Erythroblast (primary cell): ENCODE measurements at regions not wholly inside any gene's neighbourhood (a gene's known extent, or its start where the extent isn't known, plus 50 kb on each side); places are given as distances from the start of the nearest gene placed in this dataset.

Experiments
- GATA1 ChIP-seq: IDR thresholded peaks from 2 replicates; pipeline ENCODE4 v1.6.1; 2011; ENCODE audit warnings: low read depth, mild to moderate bottlenecking, control low read depth, low read length, moderate library complexity
- POLR2A ChIP-seq: IDR thresholded peaks from 2 replicates; pipeline ENCODE4 v1.6.1; 2011; ENCODE audit warnings: mild to moderate bottlenecking, low read length

DNA sequence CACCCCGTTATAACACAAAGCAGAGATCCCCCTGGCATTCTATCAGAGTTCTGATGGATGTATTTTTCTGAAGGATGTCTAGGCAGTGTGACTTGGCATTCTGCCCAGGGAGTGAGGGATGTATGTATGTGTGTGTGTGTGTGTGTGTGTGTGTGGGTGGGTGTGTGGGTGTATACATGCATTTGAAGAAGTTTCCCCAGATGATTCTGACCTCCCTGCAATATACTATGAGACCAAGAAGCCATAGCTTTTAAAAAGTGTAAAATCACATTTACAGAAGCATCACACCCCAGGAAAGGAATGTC, 59.7 kb upstream of the NAP1L1 start:
- no peak for TF ChIP-seq POLR2A
- TF ChIP-seq GATA1, result no peak
